Esophagus squamous epithelium (tissue), 5 donors: ENCODE measurements at regions not wholly inside any gene's neighbourhood (a gene's known extent, or its start where the extent isn't known, plus 50 kb on each side); places are given as distances from the start of the nearest gene placed in this dataset.
A peak's percentile ranks its signal among the peaks of the same experiment; 100 is the strongest.
"Not testable (repeated sequence)": the region's sequence is repeated elsewhere in the genome, so short reads cannot be mapped to it uniquely, and the experiment has no call there.

Source experiments
- DNase-seq: peaks from one replicate; lab custom pipeline; 2025; lab: John Stamatoyannopoulos, UW
- H3K27ac ChIP-seq, 4 donors: fragments of 200-600 bp; sonication (generic); one replicate each; pipeline ENCODE4 v1.5.1; 2016 to 2019; ENCODE audit warnings: mild to moderate bottlenecking in 1 of 4
- H3K27me3 ChIP-seq, 4 donors: fragments of 200-600 bp; sonication (generic); 1 replicate in 3 of 4; 2 replicates in 1 of 4; pipeline versions ENCODE4 v1.5.1 to v1.6.0; 2017 to 2021; ENCODE audit warnings: antibody characterized with exemption in 1 of 4
- H3K36me3 ChIP-seq, 3 donors: fragments of 200-600 bp; sonication (generic); one replicate each; pipeline ENCODE4 v1.5.1; 2016 to 2019
- H3K4me1 ChIP-seq, 3 donors: fragments of 200-600 bp; sonication (generic); one replicate each; pipeline ENCODE4 v1.5.1; 2017 to 2019
- H3K4me3 ChIP-seq, 4 donors: fragments of 200-600 bp; sonication (generic); 1 replicate in 3 of 4; 2 replicates in 1 of 4; pipeline ENCODE4 v1.5.1; 2016 to 2019; ENCODE audit warnings: mild to moderate bottlenecking in 2 of 4, moderate library complexity in 1 of 4
- H3K9me3 ChIP-seq, 3 donors: fragments of 200-600 bp; sonication (generic); one replicate each; pipeline ENCODE4 v1.5.1; 2016 to 2019
- CTCF ChIP-seq, 6 experiments: fragments of 450-650 bp in 4 of 6; fragments of 200-600 bp in 2 of 6; sonication (generic) in 2 of 6; IDR thresholded peaks; one replicate each; pipeline ENCODE4 v1.5.1; 2016 to 2019; ENCODE audit warnings: antibody characterized with exemption in 6 of 6, mild to moderate bottlenecking in 4 of 6, moderate library complexity in 4 of 6
- POLR2A ChIP-seq, 4 donors: fragments of 450-650 bp; IDR thresholded peaks; one replicate each; pipeline ENCODE4 v1.6.1; 2017; ENCODE audit warnings: antibody characterized with exemption in 4 of 4, mild to moderate bottlenecking in 4 of 4, moderate library complexity in 3 of 4
- WGBS, 2 donors: methylation state at CpG; one replicate each; pipeline ENCODE4 v1.1.5; 2018; 5-methylcytosine and 5-hydroxymethylcytosine counted together
- intact Hi-C: fragments of 100-400 bp; cut with DNase I; formaldehyde crosslinking; loops from one replicate; pipeline ENCODE4 v1.15.0; 2022
- donor health status: DM: yes; HTN: yes; CAD: no.

- DNase-seq, result no peak
- H3K36me3 ChIP-seq, result no peaks in the 10 kb centered on the region
- 65 to 70% methylated on average over 3 of the region's 3 CpGs for WGBS, 2 donors
- H3K27ac ChIP-seq, result no peak overlapping the region
- peaks cover 0 to 5% (median 3%) of the 10 kb centered on the region in 3 donors for H3K9me3 ChIP-seq
- no peaks in the 10 kb centered on the region for H3K27me3 ChIP-seq
- intact Hi-C loops, result no loop called here
- no peak overlapping the region for H3K4me3 ChIP-seq
- TF ChIP-seq POLR2A (IDR thresholded peaks at IDR 0.05) (no peak), CTCF (IDR thresholded peaks at IDR 0.05) (peak; percentile 18 to 65 (median 48))
- H3K4me1 ChIP-seq, result no peaks in the 10 kb centered on the region
These were observed 61.1 kb upstream of the VAMP7 start for GRCh38 chrX:155819966-155820491.

- TF ChIP-seq POLR2A (IDR thresholded peaks at IDR 0.05) (no peak), CTCF (IDR thresholded peaks at IDR 0.05) (no peak)
- Histone ChIP-seq H3K9me3 (peaks cover 0 to 5% (median 5%) of the 10 kb centered on the region in 3 donors), H3K27me3 (no peaks in the 10 kb centered on the region), H3K4me3 (no peak overlapping the region), H3K36me3 (no peaks in the 10 kb centered on the region), H3K27ac (no peak overlapping the region), H3K4me1 (no peaks in the 10 kb centered on the region)
- no peak for DNase-seq
- intact Hi-C loops, result no loop called here
These were observed 61.6 kb upstream of the VAMP7 start for GRCh38 chrX:155819525-155819924.

- H3K27ac ChIP-seq, H3K36me3 ChIP-seq, H3K27me3 ChIP-seq, H3K4me3 ChIP-seq, H3K9me3 ChIP-seq, DNase-seq, intact Hi-C loops, H3K4me1 ChIP-seq: not testable (repeated sequence)
- WGBS, 2 donors, result 83 to 84% methylated on average over 7 to 8 of the region's 8 CpGs
These were observed 66.8 kb upstream of the VAMP7 start for GRCh38 chrX:155814391-155814790.

GRCh38 chrX:155779831-155780230, 101.3 kb upstream of the VAMP7 start:
- no peaks in the 10 kb centered on the region for H3K36me3 ChIP-seq
- H3K9me3 ChIP-seq, result no peaks in the 10 kb centered on the region
- H3K4me3 ChIP-seq, result no peak overlapping the region
- H3K27ac ChIP-seq, result no peak overlapping the region
- WGBS, 2 donors, result 60 to 68% methylated on average over 1 of the region's 1 CpG
- no peak for DNase-seq
- intact Hi-C loops, result no loop called here
- no peaks in the 10 kb centered on the region for H3K4me1 ChIP-seq
- TF ChIP-seq CTCF (IDR thresholded peaks at IDR 0.05), result no peak
- no peaks in the 10 kb centered on the region for H3K27me3 ChIP-seq

- H3K27ac ChIP-seq, result no peak overlapping the region
These were observed 102.1 kb upstream of the VAMP7 start for GRCh38 chrX:155778844-155779553.

More at GRCh38 chrX:155778844-155779553, 102.1 kb upstream of the VAMP7 start:
- DNase-seq, result no peak
- no peaks in the 10 kb centered on the region for H3K9me3 ChIP-seq
- TF ChIP-seq CTCF (IDR thresholded peaks at IDR 0.05), result no peak
- TF ChIP-seq POLR2A (IDR thresholded peaks at IDR 0.05), result no peak
- WGBS, 2 donors, result 29 to 45% methylated on average over 5 of the region's 5 CpGs
- no peaks in the 10 kb centered on the region for H3K27me3 ChIP-seq
- no peaks in the 10 kb centered on the region for H3K4me1 ChIP-seq
- intact Hi-C loops, result no loop called here
- H3K36me3 ChIP-seq, result no peaks in the 10 kb centered on the region
- H3K4me3 ChIP-seq, result no peak overlapping the region
